MCF 10A (cell line): ENCODE measurements at regions not wholly inside any gene's neighbourhood (a gene's known extent, or its start where the extent isn't known, plus 50 kb on each side); places are given as distances from the start of the nearest gene placed in this dataset.

Experiments
- BruUV-seq: library from RNA; stranded (reverse); fragments of 400-500 nt; replicated peaks from 2 replicates; lab custom pipeline; 2021; lab: Mats Ljungman, UMichigan
- CTCF ChIA-PET: fragments of 300-600 bp; sonication (Branson Sonifier 250); formaldehyde crosslinking; extraction: SDS; loops from one replicate; lab custom pipeline; 2021; ENCODE audit warnings: antibody characterized with exemption, inconsistent platforms; lab: Yijun Ruan, JAX
- POLR2A ChIA-PET: fragments of 300-600, 350-650 bp; sonication (Branson Sonifier 250); formaldehyde crosslinking; extraction: SDS; loops from one replicate; lab custom pipeline; 2020; ENCODE audit warnings: antibody characterized with exemption, inconsistent platforms; lab: Yijun Ruan, JAX
- DNase-seq: peaks from one replicate; pipeline ENCODE4 v3.0.0-alpha.2; 2018; ENCODE audit not compliant: unreplicated experiment
- H3K27ac Mint-ChIP-seq: one replicate; pipeline ENCODE4 v1.8.0; 2022; ENCODE audit warnings: mild to moderate bottlenecking, low read depth, mixed read lengths; ENCODE audit not compliant: unreplicated experiment
- H3K27me3 Mint-ChIP-seq: one replicate; pipeline ENCODE4 v1.8.0; 2022; ENCODE audit warnings: mixed read lengths; ENCODE audit not compliant: insufficient read depth, unreplicated experiment
- H3K36me3 Mint-ChIP-seq: one replicate; pipeline ENCODE4 v1.8.0; 2022; ENCODE audit warnings: mild to moderate bottlenecking, moderate library complexity, mixed read lengths; ENCODE audit not compliant: insufficient read depth, unreplicated experiment
- H3K4me1 Mint-ChIP-seq: one replicate; pipeline ENCODE4 v1.8.0; 2022; ENCODE audit warnings: mixed read lengths; ENCODE audit not compliant: insufficient read depth, unreplicated experiment
- H3K4me3 Mint-ChIP-seq: one replicate; pipeline ENCODE4 v1.8.0; 2022; ENCODE audit warnings: mild to moderate bottlenecking, moderate library complexity, mixed read lengths; ENCODE audit not compliant: unreplicated experiment
- H3K9me3 Mint-ChIP-seq: one replicate; pipeline ENCODE4 v1.8.0; 2022; ENCODE audit warnings: mixed read lengths; ENCODE audit not compliant: unreplicated experiment
- intact Hi-C: fragments of 100-400 bp; cut with micrococcal nuclease; formaldehyde crosslinking; loops from 2 replicates; pipeline ENCODE4 v1.14.1; 2022
- TF ChIP-seq, protein P1 (sequence below): fragments of 200-600 bp; IDR thresholded peaks from one replicate; pipeline ENCODE4 v1.8.0; 2022; ENCODE audit warnings: antibody characterized with exemption, mild to moderate bottlenecking; ENCODE audit not compliant: unreplicated experiment

DNA sequence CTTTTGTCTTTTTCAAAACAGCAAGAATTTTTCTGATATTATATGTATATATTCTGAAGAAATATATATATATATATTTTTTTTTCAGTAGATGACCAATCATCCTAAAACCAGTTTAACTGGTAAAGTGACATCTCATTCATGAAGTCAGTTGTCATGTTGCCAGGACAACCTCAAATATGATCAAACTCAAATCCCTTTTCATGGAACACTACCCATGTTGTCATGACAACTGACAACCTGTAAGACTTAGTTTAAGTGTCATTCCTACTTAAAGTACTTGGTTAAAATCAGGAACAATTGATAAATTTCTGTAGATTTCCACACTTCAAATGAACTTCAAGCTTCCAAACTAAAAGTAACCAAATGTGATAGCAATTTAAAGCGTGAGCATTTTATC lies 101.8 kb upstream of the ERBB4 start:
- Mint-ChIP-seq H3K27ac (no peak overlapping the region), H3K36me3 (no peaks in the 10 kb centered on the region), H3K4me3 (no peak overlapping the region), H3K27me3 (no peaks in the 10 kb centered on the region), H3K9me3 (no peaks in the 10 kb centered on the region), H3K4me1 (no peaks in the 10 kb centered on the region)
- BruUV-seq = no TSS peak
- TF ChIP-seq, protein P1, sequence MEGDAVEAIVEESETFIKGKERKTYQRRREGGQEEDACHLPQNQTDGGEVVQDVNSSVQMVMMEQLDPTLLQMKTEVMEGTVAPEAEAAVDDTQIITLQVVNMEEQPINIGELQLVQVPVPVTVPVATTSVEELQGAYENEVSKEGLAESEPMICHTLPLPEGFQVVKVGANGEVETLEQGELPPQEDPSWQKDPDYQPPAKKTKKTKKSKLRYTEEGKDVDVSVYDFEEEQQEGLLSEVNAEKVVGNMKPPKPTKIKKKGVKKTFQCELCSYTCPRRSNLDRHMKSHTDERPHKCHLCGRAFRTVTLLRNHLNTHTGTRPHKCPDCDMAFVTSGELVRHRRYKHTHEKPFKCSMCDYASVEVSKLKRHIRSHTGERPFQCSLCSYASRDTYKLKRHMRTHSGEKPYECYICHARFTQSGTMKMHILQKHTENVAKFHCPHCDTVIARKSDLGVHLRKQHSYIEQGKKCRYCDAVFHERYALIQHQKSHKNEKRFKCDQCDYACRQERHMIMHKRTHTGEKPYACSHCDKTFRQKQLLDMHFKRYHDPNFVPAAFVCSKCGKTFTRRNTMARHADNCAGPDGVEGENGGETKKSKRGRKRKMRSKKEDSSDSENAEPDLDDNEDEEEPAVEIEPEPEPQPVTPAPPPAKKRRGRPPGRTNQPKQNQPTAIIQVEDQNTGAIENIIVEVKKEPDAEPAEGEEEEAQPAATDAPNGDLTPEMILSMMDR = no peak
- ChIA-PET CTCF (no interaction called here), POLR2A (no interaction called here)
- DNase-seq = no peak
- intact Hi-C loops = no loop called here

GRCh38 chr2:212638694-212639093 lies 100.1 kb upstream of the ERBB4 start:
- H3K4me1 Mint-ChIP-seq = no peaks in the 10 kb centered on the region
- CTCF ChIA-PET = no interaction called here

GRCh38 chr2:212628586-212628985 lies 90.0 kb upstream of the ERBB4 start:
- TF ChIP-seq, protein P1 = no peak
- no peak overlapping the region for H3K27ac Mint-ChIP-seq
- no peaks in the 10 kb centered on the region for H3K36me3 Mint-ChIP-seq
- POLR2A ChIA-PET = no interaction called here
- H3K4me1 Mint-ChIP-seq = no peaks in the 10 kb centered on the region
- no peaks in the 10 kb centered on the region for H3K27me3 Mint-ChIP-seq
- H3K4me3 Mint-ChIP-seq = no peak overlapping the region
- peak; percentile 13 for DNase-seq
- H3K9me3 Mint-ChIP-seq = peaks cover 19% of the 10 kb centered on the region
- CTCF ChIA-PET = interaction anchor here (1.2 kb wide), 1 partner anchor 17 kb away, joined by 3 read pairs; no protein-coding TSS in a partner anchor
- BruUV-seq = no TSS peak
- intact Hi-C loops = no loop called here

More at GRCh38 chr2:212638694-212639093, 100.1 kb upstream of the ERBB4 start:
- intact Hi-C loops = no loop called here
- H3K4me3 Mint-ChIP-seq = no peak overlapping the region
- H3K9me3 Mint-ChIP-seq = no peaks in the 10 kb centered on the region
- DNase-seq = no peak
- no peak overlapping the region for H3K27ac Mint-ChIP-seq
- no peaks in the 10 kb centered on the region for H3K27me3 Mint-ChIP-seq
- TF ChIP-seq, protein P1 = no peak
- POLR2A ChIA-PET = interaction anchor here (0.5 kb wide), 1 partner anchor 28 kb away, joined by 5 read pairs; no protein-coding TSS in a partner anchor
- no TSS peak for BruUV-seq
- no peaks in the 10 kb centered on the region for H3K36me3 Mint-ChIP-seq

- TF ChIP-seq, protein P1 = no peak
- Mint-ChIP-seq H3K27ac (no peak overlapping the region), H3K27me3 (no peaks in the 10 kb centered on the region), H3K36me3 (no peaks in the 10 kb centered on the region), H3K4me1 (no peaks in the 10 kb centered on the region), H3K4me3 (no peak overlapping the region), H3K9me3 (peaks cover 19% of the 10 kb centered on the region)
- POLR2A ChIA-PET = no interaction called here
- intact Hi-C loops = no loop called here
- BruUV-seq = no TSS peak
- CTCF ChIA-PET = interaction anchor here (1.2 kb wide), 1 partner anchor 31 kb away, joined by 3 read pairs; no protein-coding TSS in a partner anchor
- peak; percentile 20 for DNase-seq
These were observed 87.8 kb upstream of the ERBB4 start for GRCh38 chr2:212626371-212626918.
